A673 (cell line): ENCODE measurements at regions not wholly inside any gene's neighbourhood (a gene's known extent, or its start where the extent isn't known, plus 50 kb on each side); places are given as distances from the start of the nearest gene placed in this dataset.

Experiments
- BruUV-seq: library from RNA; stranded (reverse); fragments of 400-500 nt; replicated peaks from 2 replicates; lab custom pipeline; 2021; lab: Mats Ljungman, UMichigan
- CTCF ChIA-PET: fragments of 300-600 bp; sonication (Branson Sonifier 250); formaldehyde crosslinking; loops from one replicate; lab custom pipeline; 2022; ENCODE audit warnings: antibody characterized with exemption; lab: Charles Lee
- POLR2A ChIA-PET: fragments of 300-600 bp; sonication (Branson Sonifier 250); formaldehyde crosslinking; loops from one replicate; lab custom pipeline; 2022; ENCODE audit warnings: antibody characterized with exemption; ENCODE audit not compliant: low non-redundant PET; lab: Charles Lee
- DNase-seq: peaks from one replicate; pipeline ENCODE4 v3.0.0-alpha.2; 2015; ENCODE audit warnings: low spot score
- H3K27ac ChIP-seq: fragments of 200-600 bp; sonication (generic); 2 replicates; pipeline ENCODE4 v1.5.1; 2016; ENCODE audit warnings: mixed run types, low read depth, mild to moderate bottlenecking, mixed read lengths, antibody characterized with exemption, low read length; ENCODE audit not compliant: poor library complexity, severe bottlenecking
- H3K27me3 ChIP-seq: fragments of 200-600 bp; sonication (generic); replicated peaks from 2 replicates; pipeline ENCODE4 v1.6.1; 2017; ENCODE audit warnings: mixed run types, low read depth, mild to moderate bottlenecking, mixed read lengths, antibody characterized with exemption, low read length; ENCODE audit not compliant: insufficient read depth, poor library complexity
- H3K36me3 ChIP-seq: fragments of 200-600 bp; sonication (generic); 2 replicates; pipeline ENCODE4 v1.6.1; 2016; ENCODE audit warnings: mixed run types, mild to moderate bottlenecking, mixed read lengths, antibody characterized with exemption, low read length; ENCODE audit not compliant: insufficient read depth, poor library complexity, severe bottlenecking
- H3K4me1 ChIP-seq: fragments of 200-600 bp; sonication (generic); 2 replicates; pipeline ENCODE4 v1.6.1; 2017; ENCODE audit warnings: mixed run types, mild to moderate bottlenecking, mixed read lengths, antibody characterized with exemption, low read length; ENCODE audit not compliant: insufficient read depth, poor library complexity, severe bottlenecking
- H3K4me3 ChIP-seq: fragments of 200-600 bp; sonication (generic); 2 replicates; pipeline ENCODE4 v1.5.1; 2016; ENCODE audit warnings: low read depth, mixed run types, mild to moderate bottlenecking, mixed read lengths, low read length; ENCODE audit not compliant: poor library complexity, severe bottlenecking
- H3K9me3 ChIP-seq: fragments of 200-600 bp; sonication (generic); 2 replicates; pipeline ENCODE4 v1.6.1; 2016; ENCODE audit warnings: mixed run types, low read depth, mild to moderate bottlenecking, mixed read lengths, antibody characterized with exemption, low read length; ENCODE audit not compliant: poor library complexity, severe bottlenecking
- CTCF ChIP-seq: fragments of 300-800, 200-600 bp; sonication (generic); conservative IDR thresholded peaks from 2 replicates; pipeline ENCODE4 v1.5.1; 2017; ENCODE audit warnings: low read depth, mild to moderate bottlenecking, antibody characterized with exemption, low read length, moderate library complexity, mixed read lengths
- EZH2 ChIP-seq: fragments of 200-600 bp; sonication (generic); IDR thresholded peaks from 2 replicates; pipeline ENCODE4 v1.6.1; 2017; ENCODE audit warnings: borderline replicate concordance, low read depth, mild to moderate bottlenecking, mixed read lengths, antibody characterized with exemption, low read length; ENCODE audit not compliant: poor library complexity, severe bottlenecking
- intact Hi-C: fragments of 100-400 bp; cut with micrococcal nuclease; formaldehyde crosslinking; loops from one replicate; pipeline ENCODE4 v1.10.0; 2022; ENCODE audit not compliant: unreplicated experiment

- no peak for DNase-seq
- H3K36me3 ChIP-seq: no peaks in the 10 kb centered on the region
- TF ChIP-seq EZH2: no peak
- no peak for TF ChIP-seq CTCF
- peaks cover 4% of the 10 kb centered on the region for H3K4me1 ChIP-seq
- BruUV-seq: no TSS peak
- ChIA-PET CTCF (no interaction called here), POLR2A (no interaction called here)
- H3K27ac ChIP-seq: no peak overlapping the region
- intact Hi-C loops: no loop called here
- H3K4me3 ChIP-seq: no peak overlapping the region
- no peaks in the 10 kb centered on the region for H3K9me3 ChIP-seq
- no peaks in the 10 kb centered on the region for H3K27me3 ChIP-seq
Observed at GRCh38 chr14:71183876-71184689, 276.8 kb downstream of the PCNX1 start.

GRCh38 chr14:71185637-71186036 is 278.4 kb downstream of the PCNX1 start:
- Histone ChIP-seq H3K4me1 (peaks cover 4% of the 10 kb centered on the region), H3K9me3 (no peaks in the 10 kb centered on the region), H3K27ac (no peak overlapping the region), H3K36me3 (no peaks in the 10 kb centered on the region), H3K4me3 (no peak overlapping the region), H3K27me3 (no peaks in the 10 kb centered on the region)
- BruUV-seq: no TSS peak
- CTCF ChIA-PET: no interaction called here
- TF ChIP-seq CTCF: no peak
- TF ChIP-seq EZH2: no peak
- POLR2A ChIA-PET: no interaction called here
- no peak for DNase-seq
- intact Hi-C loops: no loop called here

GRCh38 chr14:71187633-71188356 is 280.5 kb downstream of the PCNX1 start:
- no peaks in the 10 kb centered on the region for H3K9me3 ChIP-seq

More at GRCh38 chr14:71187633-71188356, 280.5 kb downstream of the PCNX1 start:
- Histone ChIP-seq H3K4me1 (peaks cover 5% of the 10 kb centered on the region), H3K27ac (no peak overlapping the region), H3K36me3 (no peaks in the 10 kb centered on the region), H3K4me3 (no peak overlapping the region), H3K27me3 (no peaks in the 10 kb centered on the region)
- BruUV-seq: no TSS peak
- POLR2A ChIA-PET: no interaction called here
- TF ChIP-seq CTCF (no peak), EZH2 (no peak)
- DNase-seq: no peak
- CTCF ChIA-PET: no interaction called here
- intact Hi-C loops: no loop called here
